Activated CD8-positive, alpha-beta T cell treated with anti-CD3 and anti-CD28 coated beads for 36 hours (primary cell): ENCODE measurements at regions not wholly inside any gene's neighbourhood (a gene's known extent, or its start where the extent isn't known, plus 50 kb on each side); places are given as distances from the start of the nearest gene placed in this dataset.

Experiments
- ATAC-seq: fragments of 200-7000 bp; cut with Tn5 transposase; one replicate; pipeline ENCODE4 v1.10.0; 2021; ENCODE audit warnings: mild to moderate bottlenecking, moderate library complexity
- CTCF ChIA-PET: fragments of 350-600 bp; sonication (Branson Sonifier 250); formaldehyde crosslinking; loops from one replicate; lab custom pipeline; 2021; ENCODE audit warnings: antibody characterized with exemption; lab: Charles Lee
- POLR2A ChIA-PET: fragments of 350-600 bp; sonication (Branson Sonifier 250); formaldehyde crosslinking; loops from one replicate; lab custom pipeline; 2021; ENCODE audit warnings: antibody characterized with exemption; lab: Charles Lee
- DNase-seq: peaks from one replicate; pipeline ENCODE4 v3.0.0-alpha.2; 2020
- H3K27ac Mint-ChIP-seq: one replicate; pipeline ENCODE4 v1.8.0; 2021; ENCODE audit warnings: mild to moderate bottlenecking, mixed read lengths
- H3K27me3 Mint-ChIP-seq: one replicate; pipeline ENCODE4 v1.8.0; 2021; ENCODE audit warnings: mixed read lengths
- H3K36me3 Mint-ChIP-seq: one replicate; pipeline ENCODE4 v1.8.0; 2021; ENCODE audit warnings: low read depth, mixed read lengths
- H3K4me1 Mint-ChIP-seq: one replicate; pipeline ENCODE4 v1.8.0; 2021; ENCODE audit warnings: low read depth, mixed read lengths
- H3K4me3 Mint-ChIP-seq: one replicate; pipeline ENCODE4 v1.8.0; 2021; ENCODE audit warnings: mild to moderate bottlenecking, moderate library complexity, mixed read lengths
- H3K9me3 Mint-ChIP-seq: one replicate; pipeline ENCODE4 v1.8.0; 2021; ENCODE audit warnings: mixed read lengths
- intact Hi-C: fragments of 100-400 bp; cut with micrococcal nuclease; formaldehyde crosslinking; loops from one replicate; pipeline ENCODE4 v1.10.0; 2022
- TF ChIP-seq, protein P1 (sequence below): fragments of 200-600 bp; IDR thresholded peaks from one replicate; pipeline ENCODE4 v1.8.0; 2022; ENCODE audit warnings: antibody characterized with exemption, mild to moderate bottlenecking

DNA sequence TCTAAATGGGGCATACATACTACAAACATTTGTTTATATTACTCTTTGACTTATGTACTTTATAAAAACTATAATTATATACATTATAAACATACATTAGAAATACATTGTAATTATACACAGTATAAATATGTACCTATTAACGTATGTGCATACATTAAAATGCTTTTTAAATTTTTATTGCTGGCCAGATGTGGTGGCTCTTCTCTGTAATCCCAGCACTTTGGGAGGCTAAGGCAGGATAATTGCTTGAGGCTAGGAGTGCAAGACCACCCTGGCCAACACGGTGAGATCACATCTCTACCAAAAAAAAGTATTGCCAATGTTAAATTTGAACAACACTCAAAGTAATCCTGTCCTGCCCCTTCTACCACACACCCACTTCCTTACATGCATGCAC lies 1037.0 kb downstream of the GRM8 start:
- CTCF ChIA-PET: no interaction called here
- TF ChIP-seq, protein P1, sequence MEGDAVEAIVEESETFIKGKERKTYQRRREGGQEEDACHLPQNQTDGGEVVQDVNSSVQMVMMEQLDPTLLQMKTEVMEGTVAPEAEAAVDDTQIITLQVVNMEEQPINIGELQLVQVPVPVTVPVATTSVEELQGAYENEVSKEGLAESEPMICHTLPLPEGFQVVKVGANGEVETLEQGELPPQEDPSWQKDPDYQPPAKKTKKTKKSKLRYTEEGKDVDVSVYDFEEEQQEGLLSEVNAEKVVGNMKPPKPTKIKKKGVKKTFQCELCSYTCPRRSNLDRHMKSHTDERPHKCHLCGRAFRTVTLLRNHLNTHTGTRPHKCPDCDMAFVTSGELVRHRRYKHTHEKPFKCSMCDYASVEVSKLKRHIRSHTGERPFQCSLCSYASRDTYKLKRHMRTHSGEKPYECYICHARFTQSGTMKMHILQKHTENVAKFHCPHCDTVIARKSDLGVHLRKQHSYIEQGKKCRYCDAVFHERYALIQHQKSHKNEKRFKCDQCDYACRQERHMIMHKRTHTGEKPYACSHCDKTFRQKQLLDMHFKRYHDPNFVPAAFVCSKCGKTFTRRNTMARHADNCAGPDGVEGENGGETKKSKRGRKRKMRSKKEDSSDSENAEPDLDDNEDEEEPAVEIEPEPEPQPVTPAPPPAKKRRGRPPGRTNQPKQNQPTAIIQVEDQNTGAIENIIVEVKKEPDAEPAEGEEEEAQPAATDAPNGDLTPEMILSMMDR: no peak
- H3K9me3 Mint-ChIP-seq: peaks cover 13% of the 10 kb centered on the region
- no peak overlapping the region for H3K27ac Mint-ChIP-seq
- no peaks in the 10 kb centered on the region for H3K27me3 Mint-ChIP-seq
- ATAC-seq (no peak), DNase-seq (no peak)
- POLR2A ChIA-PET: no interaction called here
- no peaks in the 10 kb centered on the region for H3K4me1 Mint-ChIP-seq
- intact Hi-C loops: no loop called here
- no peak overlapping the region for H3K4me3 Mint-ChIP-seq
- no peaks in the 10 kb centered on the region for H3K36me3 Mint-ChIP-seq

DNA sequence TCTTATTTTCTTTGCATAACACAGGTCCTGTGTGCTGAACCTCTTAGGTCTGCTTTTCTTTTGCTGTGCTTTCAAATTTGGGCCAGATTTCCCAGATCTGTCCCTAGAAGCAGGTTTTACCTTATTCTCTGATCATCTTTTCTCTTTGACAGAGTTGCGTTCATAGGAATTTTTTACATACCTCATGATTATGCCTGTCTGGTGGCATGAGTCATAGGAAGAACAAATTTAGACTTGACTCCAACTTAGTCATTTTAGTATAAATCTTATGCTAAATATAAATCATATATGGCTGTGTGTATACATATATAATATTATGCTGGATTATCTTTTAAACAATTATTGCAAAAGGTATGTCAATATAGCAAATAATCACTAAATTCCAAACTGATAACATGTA lies 1038.9 kb downstream of the GRM8 start:
- Mint-ChIP-seq H3K9me3 (peaks cover 4% of the 10 kb centered on the region), H3K36me3 (no peaks in the 10 kb centered on the region), H3K27me3 (no peaks in the 10 kb centered on the region), H3K4me3 (no peak overlapping the region), H3K4me1 (no peaks in the 10 kb centered on the region), H3K27ac (no peak overlapping the region)
- ChIA-PET POLR2A (no interaction called here), CTCF (no interaction called here)
- intact Hi-C loops: no loop called here
- DNase-seq (no peak), ATAC-seq (no peak)
- TF ChIP-seq, protein P1: no peak

DNA sequence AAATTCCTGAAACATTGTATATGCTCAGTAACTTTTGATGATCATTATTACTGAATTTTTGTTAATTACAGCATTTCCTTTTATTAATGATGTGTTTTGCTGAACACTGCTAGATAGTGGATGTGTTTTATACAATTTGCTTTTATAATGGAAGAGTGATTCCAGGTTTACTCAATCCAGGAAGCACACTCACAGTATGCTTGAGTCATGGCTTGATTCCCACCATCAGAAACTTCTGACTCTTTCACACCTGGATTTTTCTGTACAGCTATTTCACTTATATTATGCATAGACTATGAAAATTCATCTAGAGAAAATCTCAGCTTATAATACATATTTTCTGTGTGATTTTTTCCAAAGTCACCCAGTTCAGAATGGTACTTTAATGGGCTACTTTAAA lies 1040.9 kb downstream of the GRM8 start:
- H3K4me1 Mint-ChIP-seq: no peaks in the 10 kb centered on the region
- H3K9me3 Mint-ChIP-seq: peaks cover 2% of the 10 kb centered on the region
- no peak for DNase-seq
- intact Hi-C loops: no loop called here
- CTCF ChIA-PET: no interaction called here
- TF ChIP-seq, protein P1: no peak
- ATAC-seq: no peak
- H3K27ac Mint-ChIP-seq: no peak overlapping the region
- POLR2A ChIA-PET: no interaction called here
- H3K36me3 Mint-ChIP-seq: no peaks in the 10 kb centered on the region
- H3K27me3 Mint-ChIP-seq: no peaks in the 10 kb centered on the region
- no peak overlapping the region for H3K4me3 Mint-ChIP-seq

DNA sequence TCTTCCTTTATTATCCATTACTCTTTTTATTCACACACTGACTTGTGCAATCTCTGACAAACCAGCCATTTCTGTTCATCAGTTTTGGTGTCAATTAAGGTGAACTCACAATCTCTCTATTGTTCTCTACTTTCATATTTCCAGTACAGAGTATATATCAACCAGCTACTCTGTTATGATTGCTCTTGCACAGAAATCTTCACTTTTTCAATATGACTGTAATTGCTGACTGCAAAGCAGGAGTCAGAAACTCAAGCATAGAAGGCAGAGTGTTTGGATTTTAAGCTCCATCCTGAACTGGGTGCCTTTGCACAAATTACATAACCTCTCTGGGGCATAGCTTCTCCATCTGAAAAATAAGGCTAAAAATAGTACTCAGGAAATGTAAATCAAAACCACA lies 1042.0 kb downstream of the GRM8 start:
- intact Hi-C loops: no loop called here
- CTCF ChIA-PET: no interaction called here
- no peaks in the 10 kb centered on the region for H3K36me3 Mint-ChIP-seq
- POLR2A ChIA-PET: no interaction called here
- TF ChIP-seq, protein P1: no peak
- H3K27me3 Mint-ChIP-seq: no peaks in the 10 kb centered on the region
- ATAC-seq: no peak
- no peaks in the 10 kb centered on the region for H3K4me1 Mint-ChIP-seq
- H3K27ac Mint-ChIP-seq: no peak overlapping the region
- H3K4me3 Mint-ChIP-seq: no peak overlapping the region
- DNase-seq: no peak
- H3K9me3 Mint-ChIP-seq: peaks cover 2% of the 10 kb centered on the region

DNA sequence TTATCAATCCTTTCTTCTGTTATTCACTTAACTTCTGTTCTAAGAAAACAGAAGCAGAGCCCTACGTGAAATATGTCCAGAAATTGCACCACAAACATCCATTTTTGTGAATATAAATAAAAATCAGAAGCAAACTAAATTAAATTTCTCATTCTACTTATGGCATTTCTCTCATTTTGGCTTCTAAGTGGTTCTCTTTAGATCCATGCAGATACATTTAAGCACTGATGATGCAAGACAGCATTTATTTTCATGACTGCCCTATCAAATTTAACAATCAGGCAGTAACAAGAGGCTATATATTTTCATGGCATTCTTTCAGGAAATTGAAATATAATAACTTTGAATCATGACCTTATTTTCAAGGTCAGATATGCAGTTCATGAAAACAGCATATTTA lies 1049.6 kb downstream of the GRM8 start:
- H3K36me3 Mint-ChIP-seq: no peaks in the 10 kb centered on the region
- intact Hi-C loops: no loop called here
- H3K27ac Mint-ChIP-seq: no peak overlapping the region
- no peak for ATAC-seq
- CTCF ChIA-PET: no interaction called here
- H3K27me3 Mint-ChIP-seq: no peaks in the 10 kb centered on the region
- no peak overlapping the region for H3K4me3 Mint-ChIP-seq
- TF ChIP-seq, protein P1: no peak
- no peaks in the 10 kb centered on the region for H3K4me1 Mint-ChIP-seq
- POLR2A ChIA-PET: no interaction called here
- H3K9me3 Mint-ChIP-seq: no peaks in the 10 kb centered on the region
- no peak for DNase-seq
